ENCODE measurements at regions not wholly inside any gene's neighbourhood (a gene's known extent, or its start where the extent isn't known, plus 50 kb on each side); places are given as distances from the start of the nearest gene placed in this dataset.

GRCh38 chr3:5360453-5360852 is 172.9 kb downstream of the EDEM1 start:
- TF ChIP-seq CTCF (IDR thresholded peaks at IDR 0.05) (no peak), EP300 (IDR thresholded peaks at IDR 0.05) (no peak), POLR2A (IDR thresholded peaks at IDR 0.05) (no peak)
